GM19395 (cell line): ENCODE measurements at regions not wholly inside any gene's neighbourhood (a gene's known extent, or its start where the extent isn't known, plus 50 kb on each side); places are given as distances from the start of the nearest gene placed in this dataset.
A peak's percentile ranks its signal among the peaks of the same experiment; 100 is the strongest.

ENCODE experiments used
- ATAC-seq: cut with Tn5 transposase; IDR thresholded peaks from one replicate; pipeline ENCODE4 v1.9.1; 2021; ENCODE audit warnings: mild to moderate bottlenecking, moderate library complexity; ENCODE audit not compliant: unreplicated experiment

- ATAC-seq, result no peak
These were observed 259.9 kb upstream of the KCNH8 start for GRCh38 chr3:18888370-18888769.

DNA sequence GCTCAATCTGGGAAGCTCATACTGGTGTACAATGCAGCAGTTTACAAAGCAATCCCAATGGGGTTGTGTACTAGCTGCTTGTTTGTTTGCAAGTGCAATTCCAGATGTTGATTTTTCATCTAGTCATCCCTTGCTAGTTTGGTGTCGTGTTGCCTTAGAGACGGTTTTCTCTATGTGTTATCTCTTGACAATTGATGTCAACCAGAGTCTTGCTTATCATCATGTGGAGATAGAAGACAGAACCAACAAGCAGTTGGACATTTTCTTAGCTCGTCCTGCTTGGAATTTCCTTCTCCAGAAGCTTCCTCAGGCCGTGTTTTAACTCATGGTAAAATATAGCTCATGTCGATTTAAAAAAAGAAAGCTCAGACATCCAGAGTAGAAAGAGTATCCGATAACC, 262.0 kb upstream of the KCNH8 start:
- no peak for ATAC-seq

GRCh38 chr3:18885612-18886011, 262.7 kb upstream of the KCNH8 start:
- no peak for ATAC-seq

- ATAC-seq, result no peak
These were observed 264.7 kb upstream of the KCNH8 start for GRCh38 chr3:18883571-18883970.

- ATAC-seq, result no peak
These were observed 267.6 kb upstream of the KCNH8 start for GRCh38 chr3:18880691-18881090.

DNA sequence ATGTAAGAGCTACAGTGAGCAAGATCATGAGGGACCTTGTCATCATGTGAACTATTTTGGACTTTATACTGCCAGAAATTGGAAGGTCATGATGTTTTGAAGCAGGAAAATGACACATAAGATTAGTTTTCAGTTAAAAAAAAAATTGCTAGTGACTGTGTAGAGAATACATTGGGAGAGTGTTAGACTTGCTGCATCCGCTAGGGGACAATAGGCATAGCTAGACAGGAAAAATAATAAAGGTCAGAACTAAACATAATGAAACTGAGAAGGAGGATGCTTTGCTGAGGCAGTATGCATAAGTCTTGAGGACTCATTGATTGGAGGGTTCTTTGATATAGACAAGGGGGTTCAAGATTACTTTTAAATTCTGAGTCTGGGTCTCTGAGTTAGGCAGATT, 275.8 kb upstream of the KCNH8 start:
- no peak for ATAC-seq

DNA sequence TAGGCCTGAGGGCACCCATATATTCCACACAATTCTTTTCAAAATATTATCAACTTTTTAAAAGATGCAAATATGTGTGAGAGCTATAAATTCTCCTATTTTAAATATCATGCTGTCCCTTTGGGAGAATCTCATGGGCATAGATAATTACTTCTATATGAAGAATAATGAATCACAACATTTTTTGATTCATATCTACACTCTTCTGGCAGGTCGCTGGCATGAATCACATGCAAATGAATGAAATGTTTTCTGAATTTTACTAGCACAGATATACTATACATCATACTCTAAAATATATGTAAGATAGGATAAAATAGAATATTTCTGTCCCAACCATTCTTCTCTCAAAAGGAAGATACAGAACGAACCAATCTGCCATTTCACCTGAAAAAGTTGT, 277.7 kb upstream of the KCNH8 start:
- ATAC-seq, result no peak

DNA sequence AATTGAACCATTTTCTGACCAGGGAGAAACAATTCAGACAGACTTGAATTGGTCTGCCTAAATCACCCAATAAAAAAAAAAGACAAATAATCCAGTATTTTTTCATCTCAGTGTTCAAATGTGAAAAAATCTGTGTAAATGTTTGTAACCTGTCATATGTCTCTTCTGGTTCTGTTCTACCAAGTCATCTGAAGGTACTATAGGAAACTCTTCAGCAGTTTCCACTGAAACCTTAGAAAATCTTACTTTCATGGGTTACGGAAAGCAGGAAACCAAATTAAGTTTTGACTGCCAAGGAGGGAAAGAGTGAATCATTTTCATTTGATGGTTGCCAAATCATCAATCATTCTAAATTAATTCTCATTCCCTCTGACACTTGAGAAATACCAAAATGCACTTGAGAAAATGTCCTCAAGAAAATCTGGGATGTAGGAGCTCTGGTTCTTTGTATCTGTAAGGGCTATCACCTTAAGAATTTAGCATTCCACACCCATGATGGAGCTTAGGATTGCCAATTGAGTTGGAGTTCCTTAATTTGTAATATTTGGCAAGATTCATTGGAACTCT, 278.2 kb upstream of the KCNH8 start:
- no peak for ATAC-seq

DNA sequence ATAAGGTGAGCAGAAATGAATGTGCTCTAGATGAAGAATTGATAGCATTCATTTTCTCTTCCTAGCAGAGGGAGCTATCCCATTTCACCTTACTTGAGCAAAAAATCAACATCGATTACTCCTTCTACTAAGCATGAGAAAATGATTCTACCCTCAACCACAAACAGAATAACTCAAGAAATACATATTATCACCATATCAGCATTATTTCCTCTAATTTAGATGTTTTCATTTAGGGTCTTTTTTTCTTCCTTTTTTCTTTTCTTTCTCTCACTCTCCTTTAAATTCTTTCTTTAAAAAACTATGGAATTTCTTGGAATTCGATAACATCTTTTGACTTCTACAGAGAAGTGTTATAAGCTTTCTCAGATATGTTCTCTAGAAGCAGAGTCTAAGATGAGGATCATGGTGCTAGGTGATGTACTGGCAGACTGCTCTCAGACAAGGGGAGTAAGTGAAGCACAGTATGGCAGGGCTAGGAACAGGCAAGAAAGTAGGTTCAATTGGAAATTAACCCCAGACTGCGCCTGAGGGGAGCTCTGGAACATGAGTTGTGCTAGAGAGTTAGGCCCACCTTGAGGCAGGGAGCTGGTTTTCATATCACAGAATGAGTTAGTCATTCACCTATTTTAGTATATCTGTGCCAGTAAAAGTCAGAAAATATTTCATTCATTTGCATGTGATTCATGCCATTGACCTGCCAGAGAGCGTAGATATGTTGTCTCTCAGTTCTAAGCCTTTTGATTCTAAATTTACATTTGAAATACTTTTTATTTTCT, 279.2 kb upstream of the KCNH8 start:
- no peak for ATAC-seq

- no peak for ATAC-seq
These were observed 281.4 kb upstream of the KCNH8 start for GRCh38 chr3:18866899-18867298.

DNA sequence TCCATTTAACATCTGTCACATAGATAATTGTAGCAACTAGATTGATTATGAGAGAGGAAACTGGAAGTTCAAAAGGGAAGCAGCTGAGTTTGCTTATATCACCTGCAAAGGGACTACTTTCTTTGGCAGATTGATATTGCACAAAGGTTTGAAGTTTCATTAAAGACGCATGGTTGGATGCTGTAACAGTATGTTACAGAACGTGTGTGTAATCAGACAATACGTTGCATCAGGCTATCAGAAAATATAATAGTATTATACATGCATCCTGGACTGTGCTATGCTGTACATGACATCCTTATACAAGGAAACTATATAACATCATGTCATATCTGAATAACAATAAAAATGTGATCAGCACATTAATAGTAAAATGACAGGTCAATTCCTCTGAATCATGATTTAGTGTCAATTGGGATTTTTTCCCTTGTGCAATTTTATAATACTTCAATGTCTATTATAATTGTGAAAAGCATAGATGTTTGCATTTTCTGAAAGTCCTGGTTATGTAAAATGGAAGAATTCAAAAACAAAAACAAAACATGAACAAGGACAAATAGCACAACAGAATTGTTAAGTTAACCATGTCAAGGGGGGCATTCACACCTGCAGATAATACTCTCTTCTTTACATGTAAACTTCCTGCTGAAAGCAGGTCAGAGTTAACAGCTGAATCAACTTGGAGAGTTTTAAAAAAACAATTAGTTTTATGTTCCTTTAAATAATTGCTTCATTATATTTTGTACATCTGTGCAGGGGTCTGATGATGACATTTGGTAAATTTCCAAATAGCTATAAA, 283.2 kb upstream of the KCNH8 start:
- no peak for ATAC-seq

- ATAC-seq, result no peak
These were observed 286.2 kb upstream of the KCNH8 start for GRCh38 chr3:18862077-18862476.

DNA sequence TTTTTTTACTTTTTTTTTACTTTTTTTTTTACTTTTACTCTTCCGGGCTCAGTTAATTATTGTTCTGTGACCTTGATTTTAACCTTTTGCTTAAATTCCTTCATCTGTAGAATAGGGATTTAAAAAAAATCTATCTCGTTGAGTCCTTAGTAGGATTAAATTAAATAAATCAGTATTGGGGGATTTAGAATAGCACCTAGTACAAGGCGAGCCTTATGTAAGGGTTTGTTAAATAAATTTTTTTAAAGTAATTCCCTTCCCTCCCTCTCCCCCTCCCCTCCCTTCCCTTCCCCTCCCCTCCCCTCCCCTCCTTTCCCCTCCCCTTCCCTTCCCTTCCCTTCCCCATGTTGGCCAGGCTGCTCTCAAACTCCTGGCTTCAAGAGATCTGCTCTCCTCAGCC, 287.2 kb upstream of the KCNH8 start:
- ATAC-seq, result no peak

GRCh38 chr3:18853269-18853668, 295.0 kb upstream of the KCNH8 start:
- no peak for ATAC-seq

- ATAC-seq, result peak; percentile 83
These were observed 300.6 kb upstream of the KCNH8 start for GRCh38 chr3:18847583-18848197.

DNA sequence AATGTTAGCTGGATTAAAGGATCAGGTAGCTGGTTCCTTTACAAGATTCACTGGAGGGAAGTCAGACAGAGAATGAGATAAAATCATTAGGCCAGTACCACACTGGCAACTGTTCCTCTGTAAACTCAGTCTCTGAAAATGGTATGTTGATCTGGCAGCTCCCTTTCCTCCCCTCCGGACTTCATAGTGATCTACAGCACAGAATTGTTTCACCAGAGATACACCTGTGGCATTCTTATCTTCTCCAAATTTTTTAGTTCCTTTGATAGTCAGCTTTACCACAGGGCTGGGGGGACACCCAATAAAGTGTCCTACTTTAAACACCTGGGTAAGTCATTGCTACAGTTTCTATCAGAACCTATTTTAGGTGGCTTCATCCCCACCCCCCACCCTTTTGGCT, 304.3 kb upstream of the KCNH8 start:
- no peak for ATAC-seq

DNA sequence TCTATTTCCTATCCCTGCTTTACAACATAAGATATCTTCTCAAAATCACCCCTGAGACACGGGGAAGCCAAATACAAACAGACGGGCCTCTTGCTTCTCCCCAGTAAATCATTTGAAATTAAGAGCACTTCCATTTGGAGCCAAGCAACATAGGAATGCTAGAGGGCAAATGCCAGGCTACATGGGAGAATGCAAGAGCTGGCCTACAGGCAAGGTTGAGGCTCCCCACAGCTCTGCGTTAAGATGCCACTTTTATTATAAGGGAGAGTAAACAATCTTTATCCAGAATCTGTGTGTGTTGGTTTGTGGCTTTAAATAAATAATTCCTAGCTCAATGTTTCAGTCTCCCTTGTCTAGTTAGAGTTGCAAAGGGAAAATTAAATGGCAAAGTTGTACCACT, 305.1 kb upstream of the KCNH8 start:
- ATAC-seq, result no peak

DNA sequence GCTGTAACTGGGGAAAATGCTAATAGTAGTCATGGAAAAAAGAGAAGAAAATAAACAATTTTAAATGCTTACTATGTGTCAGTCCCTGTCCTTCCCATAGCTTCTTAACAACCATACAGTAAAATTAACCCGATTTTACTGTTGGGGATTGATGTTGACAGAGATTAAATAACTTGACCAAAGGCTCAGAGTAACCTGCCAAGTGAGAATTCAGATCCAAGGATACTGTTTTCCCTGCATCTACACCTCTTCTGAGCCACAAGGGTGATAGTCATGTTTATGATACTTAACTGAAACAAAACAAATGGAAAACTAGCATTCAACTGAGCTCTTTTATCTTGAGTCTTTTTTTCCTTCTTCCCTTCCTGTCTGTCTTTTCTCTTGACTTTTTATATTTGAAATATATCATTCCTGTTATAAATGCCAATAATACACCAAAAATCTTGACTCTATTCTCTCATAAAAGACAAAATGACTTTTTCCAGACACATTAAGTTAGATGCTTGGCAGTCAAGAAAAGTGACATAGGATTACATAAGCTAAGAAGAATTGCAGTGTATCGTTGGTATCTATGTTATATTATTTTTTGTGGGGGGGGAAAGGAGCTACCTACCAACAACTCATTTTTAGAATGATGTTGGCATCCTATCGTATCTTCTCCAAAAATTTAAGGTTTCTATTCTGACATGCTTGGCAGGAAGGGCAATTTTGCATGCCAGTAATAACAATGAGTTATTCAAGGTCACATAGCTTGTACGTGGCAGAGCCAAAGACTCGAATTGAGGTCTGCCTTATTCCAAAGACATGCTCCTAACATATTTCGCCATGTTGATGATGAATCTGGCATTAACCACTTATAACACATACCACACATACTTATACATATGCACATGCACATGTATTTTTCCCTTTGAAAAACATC, 306.6 kb upstream of the KCNH8 start:
- ATAC-seq, result no peak

DNA sequence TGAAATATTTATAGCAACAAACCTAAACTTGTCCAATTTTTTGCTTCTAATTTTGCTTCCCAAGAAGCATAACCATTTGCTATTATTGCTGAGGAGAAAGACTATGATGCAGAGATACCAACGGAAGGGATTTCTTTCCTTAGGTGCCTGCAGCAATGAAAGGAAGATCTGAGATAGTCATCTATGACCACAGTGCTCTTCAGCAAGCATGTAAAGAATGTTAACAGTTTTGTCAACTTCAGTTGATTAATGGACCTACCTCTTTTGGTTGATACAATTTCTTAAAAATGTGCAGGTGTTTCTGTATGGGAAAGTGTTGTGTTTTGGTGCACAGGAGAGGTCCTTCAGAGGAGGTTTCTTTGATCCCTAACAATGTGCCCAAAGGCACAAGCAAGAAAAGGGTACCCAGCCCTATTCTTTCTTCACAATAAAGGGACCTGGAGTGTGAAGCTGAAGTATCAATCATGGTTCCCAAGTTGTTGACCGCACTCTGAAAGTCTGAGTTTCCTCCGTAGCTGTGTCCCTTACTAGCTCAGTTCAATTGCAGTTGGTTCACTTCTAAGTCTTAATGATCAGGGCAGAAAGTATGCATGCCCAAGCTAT, 307.7 kb upstream of the KCNH8 start:
- no peak for ATAC-seq

- no peak for ATAC-seq
These were observed 309.6 kb upstream of the KCNH8 start for GRCh38 chr3:18838758-18839157.
